GM13976 (cell line): ENCODE measurements at regions not wholly inside any gene's neighbourhood (a gene's known extent, or its start where the extent isn't known, plus 50 kb on each side); places are given as distances from the start of the nearest gene placed in this dataset.

ENCODE experiments used
- DNase-seq: peaks from one replicate; pipeline ENCODE4 v3.0.0; 2012; ENCODE audit warnings: low spot score
- in situ Hi-C: fragments of 300-500 bp; cut with MboI; formaldehyde crosslinking; loops from one replicate; pipeline ENCODE4 v1.12.0; 2022; ENCODE audit warnings: low sequenced_read_pairs, mixed read lengths, inconsistent platforms; ENCODE audit not compliant: unreplicated experiment
- TF ChIP-seq, protein P1 (sequence below): IDR thresholded peaks from 2 replicates; pipeline ENCODE4 v1.5.1; 2012; ENCODE audit warnings: borderline replicate concordance, mild to moderate bottlenecking; ENCODE audit not compliant: insufficient read depth; ENCODE audit errors: extremely low read depth, missing control alignments, control extremely low read depth

DNA sequence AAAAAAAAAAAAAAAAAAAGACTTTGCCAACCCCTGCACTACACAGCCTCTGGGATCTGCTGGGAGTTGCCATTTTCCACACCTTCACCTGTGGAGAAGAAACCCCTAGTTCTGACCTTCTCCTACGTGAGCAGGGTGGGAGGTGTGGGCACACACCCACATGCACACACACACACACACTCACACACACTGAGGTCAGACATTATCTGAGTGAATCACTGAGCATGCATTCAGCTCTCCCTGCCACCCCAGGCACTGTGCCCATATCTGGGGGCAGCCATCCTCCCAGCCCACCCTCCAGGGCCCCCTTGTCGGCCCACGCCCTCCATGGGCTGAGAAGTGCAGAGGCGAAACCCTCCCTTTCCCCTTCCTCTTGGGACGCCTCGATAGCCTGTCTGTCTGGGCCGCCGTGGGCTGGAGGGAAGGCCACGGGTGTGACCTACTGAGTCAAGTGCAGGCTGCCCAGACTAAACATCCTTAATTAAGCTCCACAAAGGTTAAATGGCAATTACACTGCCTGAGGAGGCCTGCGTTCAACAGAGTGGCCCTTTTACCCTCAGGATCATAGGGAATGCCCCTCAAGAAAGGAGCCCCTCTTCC lies 143.8 kb downstream of the C16orf95 start:
- TF ChIP-seq, protein P1, sequence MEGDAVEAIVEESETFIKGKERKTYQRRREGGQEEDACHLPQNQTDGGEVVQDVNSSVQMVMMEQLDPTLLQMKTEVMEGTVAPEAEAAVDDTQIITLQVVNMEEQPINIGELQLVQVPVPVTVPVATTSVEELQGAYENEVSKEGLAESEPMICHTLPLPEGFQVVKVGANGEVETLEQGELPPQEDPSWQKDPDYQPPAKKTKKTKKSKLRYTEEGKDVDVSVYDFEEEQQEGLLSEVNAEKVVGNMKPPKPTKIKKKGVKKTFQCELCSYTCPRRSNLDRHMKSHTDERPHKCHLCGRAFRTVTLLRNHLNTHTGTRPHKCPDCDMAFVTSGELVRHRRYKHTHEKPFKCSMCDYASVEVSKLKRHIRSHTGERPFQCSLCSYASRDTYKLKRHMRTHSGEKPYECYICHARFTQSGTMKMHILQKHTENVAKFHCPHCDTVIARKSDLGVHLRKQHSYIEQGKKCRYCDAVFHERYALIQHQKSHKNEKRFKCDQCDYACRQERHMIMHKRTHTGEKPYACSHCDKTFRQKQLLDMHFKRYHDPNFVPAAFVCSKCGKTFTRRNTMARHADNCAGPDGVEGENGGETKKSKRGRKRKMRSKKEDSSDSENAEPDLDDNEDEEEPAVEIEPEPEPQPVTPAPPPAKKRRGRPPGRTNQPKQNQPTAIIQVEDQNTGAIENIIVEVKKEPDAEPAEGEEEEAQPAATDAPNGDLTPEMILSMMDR = no peak
- no peak for DNase-seq
- in situ Hi-C loops = no loop called here

DNA sequence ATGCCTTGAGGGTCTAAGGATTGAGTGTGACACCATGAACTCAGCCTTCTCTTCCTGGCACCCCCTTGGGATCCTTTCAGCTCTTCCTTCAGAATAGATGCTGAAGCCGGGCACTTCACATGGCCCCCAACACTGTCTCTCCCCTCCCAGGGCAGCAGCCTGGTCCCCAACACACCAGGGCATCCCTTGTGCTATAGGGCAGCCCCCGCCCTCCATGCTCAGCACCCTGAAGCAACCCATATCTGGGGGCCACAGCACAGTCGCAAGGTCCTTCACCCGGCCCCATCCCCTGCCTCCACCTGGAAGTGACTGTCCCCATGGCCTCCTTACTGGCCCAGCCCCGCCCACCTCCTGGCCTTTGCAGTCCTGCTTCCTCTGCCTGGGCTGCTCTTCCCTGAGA lies 143.1 kb downstream of the C16orf95 start:
- no peak for DNase-seq
- in situ Hi-C loops = no loop called here
- TF ChIP-seq, protein P1 = no peak

DNA sequence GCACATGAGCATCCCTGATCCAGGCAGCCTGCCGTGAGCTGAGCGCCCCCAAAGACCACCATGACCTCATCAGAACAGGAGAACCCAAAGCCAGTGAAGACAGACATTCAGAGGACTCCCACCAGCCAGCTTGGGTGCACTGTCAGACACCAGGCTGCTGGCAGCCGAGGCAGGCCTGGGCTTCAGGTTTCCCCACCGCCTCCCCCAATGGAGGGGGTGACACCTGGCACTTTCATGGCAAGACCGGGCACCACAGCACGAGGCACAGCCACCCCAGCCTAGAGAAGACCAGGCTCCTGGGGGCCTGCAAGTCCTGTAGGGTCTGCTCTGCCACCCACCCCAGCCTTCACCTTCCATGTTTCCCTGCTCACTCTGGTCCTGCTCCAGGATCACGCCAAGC lies 140.5 kb downstream of the C16orf95 start:
- in situ Hi-C loops = no loop called here
- no peak for DNase-seq
- TF ChIP-seq, protein P1 = no peak

DNA sequence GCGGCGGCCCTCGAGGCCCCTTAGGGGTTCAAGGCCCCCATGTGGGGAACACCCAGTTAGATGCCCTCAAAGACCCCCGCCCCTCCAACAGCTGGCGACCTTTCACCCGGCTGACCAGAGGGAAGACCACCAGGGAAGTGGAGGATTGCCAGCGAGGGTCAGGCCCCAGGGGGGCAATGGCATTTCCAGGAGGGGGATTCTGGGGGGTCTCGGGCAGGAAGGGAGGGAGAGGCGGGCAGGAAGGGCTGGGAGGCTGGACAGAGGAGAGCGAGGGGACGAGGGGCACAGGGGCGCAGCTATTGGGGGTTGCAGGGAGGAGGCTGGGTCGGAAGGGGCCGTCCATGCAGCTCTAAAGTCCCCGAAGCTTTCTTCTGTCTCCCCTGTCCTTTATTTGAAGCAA lies 139.5 kb downstream of the C16orf95 start:
- in situ Hi-C loops = no loop called here
- no peak for DNase-seq
- TF ChIP-seq, protein P1 = no peak

DNA sequence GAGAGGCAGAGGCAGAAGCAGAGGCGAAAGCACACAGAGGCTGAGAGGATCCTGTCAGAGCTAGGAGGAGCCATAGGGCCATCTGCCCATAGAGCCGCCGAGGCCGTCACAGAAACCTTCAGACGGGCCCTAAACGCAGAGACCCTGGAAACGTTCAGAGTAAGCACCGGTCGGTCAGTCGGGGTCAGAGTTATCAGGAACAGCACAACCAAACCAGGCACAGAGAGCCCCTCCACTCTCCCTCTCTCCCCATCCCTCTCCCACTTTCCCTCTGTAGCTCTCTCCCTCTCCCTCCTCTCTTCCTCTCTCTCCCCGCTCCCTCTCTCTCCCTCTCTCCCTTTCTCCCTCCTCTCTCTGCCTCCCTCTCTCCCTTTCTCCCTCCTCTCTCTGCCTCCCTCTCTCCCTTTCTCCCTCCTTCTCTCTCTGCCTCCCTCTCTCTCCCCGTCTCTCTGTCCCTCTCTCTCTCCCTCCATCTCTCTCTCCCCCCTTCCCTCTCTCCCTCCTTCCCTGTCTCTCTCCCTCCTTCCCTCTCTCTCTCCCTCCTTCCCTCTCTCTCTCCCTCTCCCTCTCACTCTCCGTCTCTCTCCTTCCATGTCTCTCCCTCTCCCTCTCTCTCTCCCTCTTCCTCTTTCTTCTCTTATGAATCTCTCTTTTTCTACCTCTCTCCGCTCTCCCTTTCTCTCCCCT lies 138.9 kb downstream of the C16orf95 start:
- no peak for DNase-seq
- in situ Hi-C loops = no loop called here
- TF ChIP-seq, protein P1 = no peak

DNA sequence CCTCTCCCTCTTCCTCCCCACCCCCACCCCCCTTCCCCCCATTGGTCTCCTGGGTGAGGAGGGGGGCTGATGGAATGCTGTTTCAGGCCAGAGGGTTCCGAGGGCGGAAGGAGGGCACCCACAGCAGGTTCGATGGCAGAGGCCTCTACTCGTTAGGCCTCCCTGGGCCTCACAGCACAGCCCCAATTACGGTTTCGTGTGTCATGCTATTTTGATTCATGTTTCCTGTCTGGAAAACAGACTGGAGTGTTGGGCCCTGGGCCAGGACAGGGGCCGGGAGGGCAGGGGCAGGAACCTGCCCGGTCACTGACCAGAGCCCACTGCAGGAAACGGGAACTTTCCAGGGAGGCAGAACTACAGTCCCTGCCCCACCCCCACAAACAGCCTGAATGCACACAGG lies 138.2 kb downstream of the C16orf95 start:
- in situ Hi-C loops = no loop called here
- TF ChIP-seq, protein P1 = no peak
- DNase-seq = no peak
